GM18951 (cell line): ENCODE measurements at regions not wholly inside any gene's neighbourhood (a gene's known extent, or its start where the extent isn't known, plus 50 kb on each side); places are given as distances from the start of the nearest gene placed in this dataset.

Experiments used
- POLR2A ChIP-seq: IDR thresholded peaks from 4 replicates; pipeline ENCODE4 v1.6.1; 2011; ENCODE audit warnings: mild to moderate bottlenecking; ENCODE audit not compliant: insufficient read length, insufficient read depth; ENCODE audit errors: extremely low read depth
- in situ Hi-C: fragments of 300-500 bp; cut with MboI; formaldehyde crosslinking; loops from one replicate; pipeline ENCODE4 v1.12.0; 2022; ENCODE audit warnings: low sequenced_read_pairs, mixed read lengths, inconsistent platforms; ENCODE audit not compliant: unreplicated experiment

DNA sequence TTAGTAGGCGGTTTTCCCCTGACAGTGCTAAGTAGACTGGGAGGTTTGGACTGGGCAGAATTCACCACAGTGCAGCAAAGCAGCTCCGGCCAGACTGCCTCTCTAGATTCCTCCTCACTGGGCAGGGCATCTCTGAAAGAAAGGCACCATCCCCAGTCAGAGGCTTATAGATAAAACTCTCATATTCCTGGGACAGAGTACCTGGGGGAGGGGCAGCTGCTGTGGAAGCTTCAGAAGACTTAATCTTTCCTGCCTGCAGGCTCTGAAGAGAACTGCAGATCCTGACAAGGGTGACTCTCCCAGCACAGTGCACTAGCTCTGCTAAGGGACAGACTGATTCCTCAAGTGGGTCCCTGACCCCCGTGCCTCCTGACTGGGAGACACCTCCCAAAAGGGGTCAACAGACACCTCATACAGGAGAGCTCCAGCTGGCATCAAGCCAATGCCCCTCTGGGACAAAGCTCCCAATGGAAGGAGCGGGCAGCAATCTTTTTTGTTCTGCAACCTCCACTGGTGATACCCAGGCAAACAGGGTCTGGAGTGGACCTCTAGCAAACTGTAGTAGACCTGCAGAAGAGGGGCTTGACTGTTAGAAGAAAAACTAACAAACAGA lies 266.8 kb upstream of the CRIM1 start:
- no peak for TF ChIP-seq POLR2A
- in situ Hi-C loops, result no loop called here

DNA sequence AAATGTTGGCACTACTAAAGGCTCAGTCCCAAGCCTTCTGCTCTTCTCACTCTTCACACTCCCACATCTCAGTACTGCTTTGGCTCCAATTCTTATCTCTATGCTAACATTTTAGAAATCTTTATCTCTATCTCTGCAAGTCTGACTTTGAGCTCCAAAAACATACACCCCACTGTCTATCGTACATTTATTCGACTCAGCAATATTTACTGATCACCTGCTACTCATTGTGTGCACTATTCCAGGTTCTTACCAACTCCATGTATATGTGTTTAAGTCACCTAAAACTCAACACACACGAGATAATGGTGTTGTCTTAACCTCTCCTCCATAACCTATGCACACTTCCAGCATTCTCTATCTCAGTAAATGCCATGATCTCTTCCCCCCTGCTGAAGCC lies 268.2 kb upstream of the CRIM1 start:
- in situ Hi-C loops, result no loop called here
- TF ChIP-seq POLR2A, result no peak

- in situ Hi-C loops, result no loop called here
- no peak for TF ChIP-seq POLR2A
Measured at GRCh38 chr2:36079793-36080192, 275.8 kb upstream of the CRIM1 start.

- TF ChIP-seq POLR2A, result no peak
- in situ Hi-C loops, result no loop called here
Measured at GRCh38 chr2:36074008-36074407, 281.6 kb upstream of the CRIM1 start.

DNA sequence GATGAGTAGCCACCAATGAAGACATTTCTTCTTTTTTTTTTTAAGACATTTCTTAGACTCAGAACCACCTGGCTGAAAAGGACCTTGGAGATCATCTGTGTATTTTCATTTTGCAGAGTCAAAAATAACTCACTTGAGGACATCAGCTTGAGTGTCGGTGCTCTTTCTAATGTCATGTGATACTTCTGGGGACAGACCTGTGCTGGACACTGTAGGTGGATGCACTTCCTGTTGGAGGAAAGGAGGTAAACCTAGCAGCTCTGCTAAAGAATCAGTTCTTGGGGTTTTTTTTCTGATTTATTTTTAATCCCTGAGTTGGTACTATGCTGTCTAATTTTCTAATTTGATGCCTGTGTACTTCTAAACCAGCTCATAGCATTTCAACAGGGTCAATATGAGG lies 283.9 kb upstream of the CRIM1 start:
- in situ Hi-C loops, result no loop called here
- no peak for TF ChIP-seq POLR2A

- TF ChIP-seq POLR2A, result no peak
- in situ Hi-C loops, result no loop called here
Measured at GRCh38 chr2:36069074-36069473, 286.5 kb upstream of the CRIM1 start.

DNA sequence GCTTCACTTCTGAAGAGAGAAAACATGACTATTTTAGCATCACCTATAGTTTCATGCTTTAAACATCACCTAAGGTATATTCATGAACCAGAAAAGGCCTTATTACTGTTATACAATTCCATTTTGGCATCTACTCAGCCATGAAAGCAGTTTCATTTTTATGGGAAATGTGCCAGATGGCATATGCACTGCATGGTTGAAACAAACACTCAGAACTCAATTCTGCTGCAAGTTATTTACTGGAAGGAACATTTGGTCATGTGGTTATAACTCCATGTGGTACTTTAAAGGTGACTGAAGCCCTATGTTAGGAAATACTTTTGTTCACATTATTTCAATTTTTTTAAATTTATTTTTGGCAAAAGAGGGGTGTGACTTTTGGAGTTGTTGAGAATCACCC lies 287.5 kb upstream of the CRIM1 start:
- in situ Hi-C loops, result no loop called here
- TF ChIP-seq POLR2A, result no peak

DNA sequence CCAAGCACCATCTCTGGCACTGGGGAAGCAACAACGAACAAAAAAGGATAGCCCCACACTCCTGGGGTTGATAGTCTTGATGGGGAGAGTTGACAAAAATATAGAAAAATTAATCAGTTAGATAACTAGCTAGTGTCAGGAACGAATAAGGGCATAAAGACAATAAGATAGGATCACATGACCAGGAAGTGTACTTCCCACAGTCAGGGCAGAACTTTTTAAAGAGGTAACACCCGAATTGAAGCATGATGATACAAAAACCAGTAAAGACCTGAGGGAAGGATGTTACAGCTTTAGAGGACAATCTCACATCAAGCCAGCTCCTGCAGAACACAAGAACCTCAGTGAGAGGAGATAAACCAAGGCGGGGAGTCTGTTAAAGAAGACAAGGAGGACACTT lies 295.4 kb upstream of the CRIM1 start:
- in situ Hi-C loops, result no loop called here
- no peak for TF ChIP-seq POLR2A

DNA sequence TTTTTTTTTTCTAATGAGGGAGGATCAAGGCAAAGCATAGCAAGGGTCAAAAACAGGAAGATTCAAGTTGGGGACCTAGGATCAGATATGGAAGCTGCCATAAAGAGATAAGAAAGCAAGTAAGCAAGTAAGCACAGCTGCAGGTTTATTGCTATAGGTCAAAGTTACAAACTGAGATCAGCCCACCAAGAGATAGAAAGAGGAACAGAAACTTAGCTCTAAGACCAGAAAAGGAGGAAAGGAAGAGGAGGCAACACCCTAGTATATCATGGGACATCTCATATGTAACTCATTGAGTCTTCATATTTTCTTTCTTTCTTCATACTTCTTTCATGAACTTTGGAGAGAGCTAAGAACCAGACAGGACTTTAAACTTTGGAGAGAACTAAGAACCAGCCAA lies 295.9 kb upstream of the CRIM1 start:
- in situ Hi-C loops, result no loop called here
- TF ChIP-seq POLR2A, result no peak

DNA sequence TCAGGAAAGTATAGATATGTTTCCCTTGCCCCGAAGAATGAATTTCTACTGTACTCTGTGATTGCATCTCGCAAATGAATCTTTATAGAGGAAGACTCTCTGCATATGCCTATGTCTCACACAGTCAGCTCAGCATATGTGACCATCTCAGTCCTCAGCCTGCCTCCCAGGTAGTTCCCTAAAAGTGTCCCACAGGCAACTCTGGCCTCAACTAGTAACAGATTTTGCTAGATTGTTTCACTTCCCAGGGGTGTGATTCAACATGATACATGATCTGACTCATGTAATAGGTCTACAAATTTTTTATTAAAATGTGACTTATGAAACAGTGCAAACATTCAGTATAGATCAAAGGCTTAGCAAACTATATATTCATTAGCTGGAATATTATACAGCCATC lies 296.6 kb upstream of the CRIM1 start:
- in situ Hi-C loops, result no loop called here
- TF ChIP-seq POLR2A, result no peak

DNA sequence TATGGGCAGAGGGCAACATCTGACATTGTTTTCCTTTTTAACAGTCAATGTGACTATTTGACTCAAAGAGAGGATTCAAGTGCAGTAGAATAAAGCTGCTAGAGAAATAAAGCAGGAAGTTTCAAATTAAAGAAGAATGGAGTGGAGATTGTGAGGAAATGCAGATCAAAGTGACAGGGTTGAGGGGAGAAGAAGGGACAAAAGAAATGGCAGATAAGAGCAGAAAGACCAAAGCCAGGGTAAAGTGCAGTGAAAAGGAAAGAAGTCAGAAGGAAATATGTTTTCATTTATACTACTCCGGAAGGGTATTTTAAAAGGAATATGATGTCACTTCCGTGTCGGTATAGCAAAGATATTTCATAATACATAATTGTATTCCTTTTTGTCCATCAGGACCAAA lies 297.5 kb upstream of the CRIM1 start:
- in situ Hi-C loops, result no loop called here
- TF ChIP-seq POLR2A, result no peak

DNA sequence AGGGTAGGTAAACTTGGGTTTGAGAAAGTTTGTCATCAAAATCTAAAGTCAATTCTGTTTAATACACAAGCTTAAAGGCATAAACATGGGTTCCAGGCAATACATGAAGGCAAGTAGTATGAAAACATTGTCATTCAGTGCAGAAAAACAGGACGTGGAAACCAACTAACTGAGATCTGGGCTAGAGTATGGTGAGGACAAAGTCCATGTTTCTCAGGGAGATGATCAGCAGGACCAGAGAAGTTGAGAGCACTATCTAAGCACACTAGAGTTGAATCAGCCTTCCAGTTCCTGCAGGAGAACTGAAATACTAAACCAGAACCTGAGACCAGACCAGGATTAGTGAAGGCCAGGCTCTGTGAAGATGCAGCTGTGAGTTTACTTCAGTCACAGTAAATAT lies 302.8 kb upstream of the CRIM1 start:
- TF ChIP-seq POLR2A, result no peak
- in situ Hi-C loops, result no loop called here

DNA sequence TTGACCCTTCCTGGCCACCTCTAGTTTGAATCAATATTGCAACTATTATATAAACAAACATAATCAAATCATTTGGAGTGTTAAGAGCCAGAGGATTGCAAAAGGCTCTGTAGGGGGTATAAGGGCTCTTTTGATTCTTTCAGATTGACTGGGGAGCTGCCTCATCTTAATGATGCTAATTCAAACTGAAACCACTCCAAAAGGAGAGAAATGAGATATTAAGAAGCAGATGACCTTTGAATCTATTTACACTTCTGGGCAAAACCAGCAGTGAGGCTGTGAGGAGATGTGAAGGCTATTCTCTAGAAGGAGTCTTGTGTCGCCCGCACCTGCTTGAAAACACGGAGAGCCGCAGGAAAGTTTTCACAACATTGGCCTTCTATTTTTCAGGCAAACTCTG lies 311.2 kb upstream of the CRIM1 start:
- no peak for TF ChIP-seq POLR2A
- in situ Hi-C loops, result no loop called here

DNA sequence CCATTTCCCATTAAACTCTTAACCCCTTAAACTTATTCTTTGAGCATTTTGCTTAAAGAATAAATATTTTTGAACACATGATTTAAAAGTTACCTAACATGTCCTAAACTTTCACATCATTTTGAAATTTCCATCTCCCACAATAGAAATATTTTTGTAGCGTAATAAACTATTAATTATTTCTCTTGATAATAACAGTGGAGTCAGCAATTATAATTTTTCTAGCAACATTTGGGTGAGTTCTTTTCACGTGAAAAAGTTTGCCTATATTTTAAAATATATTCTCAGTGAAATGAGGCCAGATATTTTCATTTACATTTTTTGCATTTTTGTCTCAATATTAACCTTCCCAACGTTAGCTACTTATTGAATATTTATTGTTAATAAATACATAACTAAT lies 320.4 kb upstream of the CRIM1 start:
- in situ Hi-C loops, result no loop called here

DNA sequence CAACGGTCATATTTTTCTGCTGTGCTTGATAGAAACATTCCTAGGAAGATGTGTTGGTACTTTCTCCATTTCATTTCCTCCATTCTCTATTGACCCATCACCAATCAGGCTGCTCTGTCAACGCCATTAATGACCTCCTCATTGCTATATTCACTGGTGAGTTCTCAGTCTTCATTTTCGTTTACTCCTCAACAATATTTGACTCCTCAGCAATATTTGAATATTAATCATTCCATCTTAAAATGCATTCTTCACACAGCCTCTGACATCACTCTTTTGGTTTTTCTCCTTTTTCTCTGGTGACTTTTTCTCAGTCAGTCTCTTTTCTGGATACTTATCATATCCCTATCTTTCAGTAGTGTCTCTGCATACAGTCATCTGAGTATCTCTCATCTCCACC lies 323.5 kb upstream of the CRIM1 start:
- no peak for TF ChIP-seq POLR2A
- in situ Hi-C loops, result no loop called here

More for the DNA sequence above, 320.4 kb upstream of the CRIM1 start:
- TF ChIP-seq POLR2A, result no peak
